Sigmoid colon (tissue), 6 donors: ENCODE measurements at regions not wholly inside any gene's neighbourhood (a gene's known extent, or its start where the extent isn't known, plus 50 kb on each side); places are given as distances from the start of the nearest gene placed in this dataset.

ENCODE experiments used
- DNase-seq: peaks from one replicate; pipeline ENCODE4 v3.0.0-alpha.2; 2019
- H3K27ac ChIP-seq, 4 donors: fragments of 200-600 bp; sonication (generic); one replicate each; pipeline ENCODE4 v1.5.1; 2016 to 2019; ENCODE audit warnings: mild to moderate bottlenecking in 1 of 4
- H3K27me3 ChIP-seq, 3 donors: fragments of 200-600 bp; sonication (generic); one replicate each; pipeline ENCODE4 v1.5.1; 2019; ENCODE audit warnings: mild to moderate bottlenecking in 1 of 3
- H3K36me3 ChIP-seq, 4 donors: fragments of 200-600 bp; sonication (generic); one replicate each; pipeline ENCODE4 v1.5.1; 2016 to 2019
- H3K4me1 ChIP-seq, 4 donors: fragments of 200-600 bp; sonication (generic); one replicate each; pipeline ENCODE4 v1.5.1; 2017 to 2019
- H3K4me3 ChIP-seq, 4 donors: fragments of 200-600 bp; sonication (generic); one replicate each; pipeline ENCODE4 v1.5.1; 2017 to 2019; ENCODE audit warnings: mild to moderate bottlenecking in 2 of 4, moderate library complexity in 1 of 4
- H3K9me3 ChIP-seq, 4 donors: fragments of 200-600 bp in 3 of 4; sonication (generic) in 3 of 4; one replicate each; pipeline versions ENCODE4 v1.5.1 to v1.6.1; 2013 to 2019
- EP300 ChIP-seq, 4 donors: sonication (generic); formaldehyde crosslinking; IDR thresholded peaks; one replicate each; pipeline ENCODE4 v1.6.1; 2017; ENCODE audit warnings: antibody characterized with exemption in 4 of 4
- POLR2A ChIP-seq, 2 donors: fragments of 450-650 bp; IDR thresholded peaks; one replicate each; pipeline ENCODE4 v1.6.1; 2016; ENCODE audit warnings: antibody characterized with exemption in 2 of 2, mild to moderate bottlenecking in 2 of 2, moderate library complexity in 2 of 2
- POLR2AphosphoS5 ChIP-seq, 4 donors: sonication (generic); formaldehyde crosslinking; IDR thresholded peaks; one replicate each; pipeline ENCODE4 v1.6.1; 2017; ENCODE audit warnings: antibody characterized with exemption in 4 of 4
- WGBS, 2 donors: extraction: QIAGEN DNeasy Blood & Tissue Kit; methylation state at CpG; one replicate each; pipeline ENCODE4 v1.1.7; 2013; 5-methylcytosine and 5-hydroxymethylcytosine counted together
- intact Hi-C: fragments of 100-400 bp; cut with DNase I; formaldehyde crosslinking; loops from one replicate; pipeline ENCODE4 v1.15.1; 2023
- TF ChIP-seq, protein P1 (sequence below), 4 experiments: fragments of 450-650 bp in 3 of 4; fragments of 200-600 bp in 1 of 4; IDR thresholded peaks; one replicate each; pipeline ENCODE4 v1.5.1; 2016 to 2019; ENCODE audit warnings: antibody characterized with exemption in 4 of 4, mild to moderate bottlenecking in 3 of 4, moderate library complexity in 2 of 4
- donor health status: healthy with polysubstance abuse.
- donor health status: healthy.

GRCh38 chr10:44006771-44007170, 358.1 kb upstream of the ZNF32 start:
- 86 to 100% methylated on average over 1 of the region's 1 CpG for whole genome bisulfite sequencing, 2 donors
- DNase-seq, result no peak

DNA sequence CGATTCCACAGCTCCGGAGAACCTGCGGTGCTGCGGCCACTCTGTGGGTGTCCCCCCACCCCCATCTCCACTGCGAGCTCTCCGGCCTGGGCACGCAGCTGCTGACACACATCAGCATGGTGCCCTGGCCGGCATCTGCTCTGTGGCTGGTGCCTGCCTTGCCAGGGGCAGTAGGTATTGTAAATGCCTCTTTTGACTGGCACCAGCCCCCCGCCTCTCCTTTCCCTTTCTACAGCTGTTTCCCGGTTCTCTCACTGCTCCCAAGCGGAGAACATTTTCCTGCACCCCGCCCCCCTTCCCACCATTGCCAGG, 357.1 kb upstream of the ZNF32 start:
- 85 to 86% methylated on average over 12 of the region's 12 CpGs for WGBS, 2 donors

More at GRCh38 chr10:44006771-44007170, 358.1 kb upstream of the ZNF32 start:
- Histone ChIP-seq H3K36me3 (no peaks in the 10 kb centered on the region), H3K27ac (no peak overlapping the region), H3K4me3 (no peak overlapping the region), H3K4me1 (no peaks in the 10 kb centered on the region), H3K9me3 (no peaks in the 10 kb centered on the region), H3K27me3 (no peaks in the 10 kb centered on the region)
- TF ChIP-seq, protein P1, sequence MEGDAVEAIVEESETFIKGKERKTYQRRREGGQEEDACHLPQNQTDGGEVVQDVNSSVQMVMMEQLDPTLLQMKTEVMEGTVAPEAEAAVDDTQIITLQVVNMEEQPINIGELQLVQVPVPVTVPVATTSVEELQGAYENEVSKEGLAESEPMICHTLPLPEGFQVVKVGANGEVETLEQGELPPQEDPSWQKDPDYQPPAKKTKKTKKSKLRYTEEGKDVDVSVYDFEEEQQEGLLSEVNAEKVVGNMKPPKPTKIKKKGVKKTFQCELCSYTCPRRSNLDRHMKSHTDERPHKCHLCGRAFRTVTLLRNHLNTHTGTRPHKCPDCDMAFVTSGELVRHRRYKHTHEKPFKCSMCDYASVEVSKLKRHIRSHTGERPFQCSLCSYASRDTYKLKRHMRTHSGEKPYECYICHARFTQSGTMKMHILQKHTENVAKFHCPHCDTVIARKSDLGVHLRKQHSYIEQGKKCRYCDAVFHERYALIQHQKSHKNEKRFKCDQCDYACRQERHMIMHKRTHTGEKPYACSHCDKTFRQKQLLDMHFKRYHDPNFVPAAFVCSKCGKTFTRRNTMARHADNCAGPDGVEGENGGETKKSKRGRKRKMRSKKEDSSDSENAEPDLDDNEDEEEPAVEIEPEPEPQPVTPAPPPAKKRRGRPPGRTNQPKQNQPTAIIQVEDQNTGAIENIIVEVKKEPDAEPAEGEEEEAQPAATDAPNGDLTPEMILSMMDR (IDR thresholded peaks at IDR 0.05), result no peak
- TF ChIP-seq POLR2AphosphoS5 (IDR thresholded peaks at IDR 0.05) (no peak), EP300 (IDR thresholded peaks at IDR 0.05) (no peak), POLR2A (IDR thresholded peaks at IDR 0.05) (no peak)
- intact Hi-C loops, result no loop called here

DNA sequence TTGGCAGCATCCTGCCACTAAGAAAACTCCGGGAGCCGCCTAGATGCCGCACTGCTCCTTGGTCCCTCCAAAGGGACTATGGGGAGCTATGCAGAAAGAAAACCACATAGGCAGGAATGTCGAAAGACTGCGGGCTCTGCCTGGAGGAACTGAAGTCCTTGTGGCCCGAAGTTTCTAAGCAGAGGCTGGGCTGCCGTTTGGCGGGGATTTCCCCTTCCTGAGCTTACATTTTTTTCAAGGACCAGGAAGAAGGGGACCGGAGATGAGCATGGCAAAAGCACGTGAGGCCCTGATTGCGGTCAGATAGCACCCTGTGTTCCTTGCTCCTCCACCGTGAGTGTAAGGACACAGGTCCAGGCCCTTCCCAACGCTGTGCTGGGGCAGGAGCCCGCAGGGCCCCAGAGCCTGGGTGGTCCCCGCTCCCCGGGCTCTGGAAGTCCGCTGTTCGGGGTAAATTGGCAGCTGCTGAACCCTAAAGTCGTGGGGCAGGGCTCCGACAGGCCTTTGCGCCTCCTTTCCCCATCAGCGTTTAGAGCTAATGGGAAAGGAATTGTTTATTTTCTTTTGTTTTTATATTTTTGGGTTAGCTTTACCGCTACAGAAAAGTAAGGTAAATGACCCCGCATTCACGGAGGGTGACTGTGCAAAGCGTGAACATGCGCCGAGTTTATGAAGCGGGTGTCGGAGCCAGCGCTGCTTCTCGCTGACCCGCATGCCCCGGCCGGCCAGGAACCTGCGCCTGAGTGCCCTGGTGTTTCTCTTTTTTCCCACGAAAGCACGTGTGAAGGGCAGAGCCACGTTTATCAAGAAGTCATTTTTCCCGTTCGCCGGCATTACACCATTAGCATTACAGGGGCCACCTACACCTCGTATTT, 356.5 kb upstream of the ZNF32 start:
- no peaks in the 10 kb centered on the region for H3K36me3 ChIP-seq
- DNase-seq, result no peak
- TF ChIP-seq, protein P1 (IDR thresholded peaks at IDR 0.05), result no peak
- TF ChIP-seq POLR2A (IDR thresholded peaks at IDR 0.05) (no peak), EP300 (IDR thresholded peaks at IDR 0.05) (no peak), POLR2AphosphoS5 (IDR thresholded peaks at IDR 0.05) (no peak)
- WGBS, 2 donors, result 88 to 89% methylated on average over 43 of the region's 43 CpGs
- no peaks in the 10 kb centered on the region for H3K9me3 ChIP-seq
- H3K27ac ChIP-seq, result no peak overlapping the region
- intact Hi-C loops, result no loop called here
- H3K27me3 ChIP-seq, result no peaks in the 10 kb centered on the region
- no peaks in the 10 kb centered on the region for H3K4me1 ChIP-seq
- H3K4me3 ChIP-seq, result no peak overlapping the region

More for the DNA sequence above, 357.1 kb upstream of the ZNF32 start:
- H3K4me3 ChIP-seq, result no peak overlapping the region
- no peak overlapping the region for H3K27ac ChIP-seq
- TF ChIP-seq EP300 (IDR thresholded peaks at IDR 0.05) (no peak), POLR2AphosphoS5 (IDR thresholded peaks at IDR 0.05) (no peak), POLR2A (IDR thresholded peaks at IDR 0.05) (no peak)
- TF ChIP-seq, protein P1 (IDR thresholded peaks at IDR 0.05), result no peak
- no peaks in the 10 kb centered on the region for H3K9me3 ChIP-seq
- H3K4me1 ChIP-seq, result no peaks in the 10 kb centered on the region
- H3K36me3 ChIP-seq, result no peaks in the 10 kb centered on the region
- DNase-seq, result no peak
- intact Hi-C loops, result no loop called here
- no peaks in the 10 kb centered on the region for H3K27me3 ChIP-seq

DNA sequence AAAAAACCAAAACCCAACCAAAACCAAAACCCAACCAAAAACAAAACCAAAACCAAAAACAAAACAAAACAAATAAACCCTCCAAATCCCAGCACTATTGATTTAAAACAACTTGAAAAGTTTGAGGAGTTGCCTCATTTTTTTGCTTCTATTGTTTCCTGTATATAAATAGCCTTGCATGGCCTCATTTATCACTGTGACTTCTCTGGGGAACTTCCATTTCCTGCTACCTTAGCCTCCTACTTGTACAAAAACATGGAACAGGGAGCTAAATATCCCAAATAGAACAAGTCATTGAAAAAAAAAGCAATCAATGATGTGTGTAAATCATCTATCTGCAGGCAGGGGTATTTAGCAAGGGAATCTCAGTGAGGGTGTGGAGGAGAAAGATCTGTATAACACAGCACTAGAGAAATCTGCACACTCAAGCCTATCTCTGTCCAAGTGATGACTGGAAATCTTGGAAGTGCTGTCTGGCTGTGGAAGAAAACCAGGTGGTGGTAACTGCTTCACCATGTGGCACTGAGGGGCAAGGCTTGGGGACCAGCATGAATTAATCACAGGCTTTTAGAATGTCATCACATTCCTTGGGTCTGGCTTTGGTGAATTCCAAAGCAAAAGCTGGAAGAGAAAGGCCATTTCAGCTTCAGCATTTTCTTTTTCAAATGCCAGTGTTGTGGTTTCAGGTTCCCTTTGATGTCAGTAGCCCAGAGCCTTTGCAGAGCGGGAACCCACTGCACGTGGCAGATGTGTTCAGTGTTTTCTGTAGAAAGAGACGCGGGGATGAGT, 349.5 kb upstream of the ZNF32 start:
- H3K27ac ChIP-seq, result no peak overlapping the region
- intact Hi-C loops, result no loop called here
- no peaks in the 10 kb centered on the region for H3K9me3 ChIP-seq
- H3K4me3 ChIP-seq, result no peak overlapping the region
- DNase-seq, result no peak
- WGBS, 2 donors, result 71 to 80% methylated on average over 4 of the region's 4 CpGs
- no peaks in the 10 kb centered on the region for H3K27me3 ChIP-seq
- no peaks in the 10 kb centered on the region for H3K36me3 ChIP-seq
- TF ChIP-seq POLR2A (IDR thresholded peaks at IDR 0.05) (no peak), POLR2AphosphoS5 (IDR thresholded peaks at IDR 0.05) (no peak), EP300 (IDR thresholded peaks at IDR 0.05) (no peak)
- TF ChIP-seq, protein P1 (IDR thresholded peaks at IDR 0.05), result no peak
- H3K4me1 ChIP-seq, result peaks cover 0 to 7% (median 0%) of the 10 kb centered on the region in 4 donors
